KMS-11 (cell line): ENCODE measurements at regions not wholly inside any gene's neighbourhood (a gene's known extent, or its start where the extent isn't known, plus 50 kb on each side); places are given as distances from the start of the nearest gene placed in this dataset.
A peak's percentile ranks its signal among the peaks of the same experiment; 100 is the strongest.

Experiments
- H2AFZ ChIP-seq: fragments of 200-600 bp; sonication (generic); 2 replicates; pipeline ENCODE4 v1.6.1; 2016; ENCODE audit warnings: antibody characterized with exemption, mixed run types, low read depth
- H3K27ac ChIP-seq: fragments of 200-600 bp; sonication (generic); 2 replicates; pipeline ENCODE4 v1.6.1; 2016; ENCODE audit warnings: mild to moderate bottlenecking, mixed run types
- H3K27me3 ChIP-seq: fragments of 200-600 bp; sonication (generic); 2 replicates; pipeline ENCODE4 v1.6.1; 2017; ENCODE audit warnings: mild to moderate bottlenecking, low read depth, mixed run types, moderate library complexity; ENCODE audit not compliant: insufficient read depth
- H3K36me3 ChIP-seq: fragments of 200-600 bp; sonication (generic); 2 replicates; pipeline ENCODE4 v1.6.1; 2017; ENCODE audit warnings: mild to moderate bottlenecking, mixed run types; ENCODE audit not compliant: insufficient read depth
- H3K4me1 ChIP-seq: fragments of 200-600 bp; sonication (generic); 2 replicates; pipeline ENCODE4 v1.6.1; 2016; ENCODE audit warnings: mild to moderate bottlenecking, low read depth, mixed run types; ENCODE audit not compliant: poor library complexity, severe bottlenecking
- H3K4me2 ChIP-seq: fragments of 200-600 bp; sonication (generic); 2 replicates; pipeline ENCODE4 v1.7.0; 2016; ENCODE audit warnings: mild to moderate bottlenecking, mixed run types
- H3K4me3 ChIP-seq: fragments of 200-600 bp; sonication (generic); IDR thresholded peaks from 2 replicates; pipeline ENCODE4 v1.6.1; 2017; ENCODE audit warnings: low read depth, low read length, mixed read lengths; ENCODE audit not compliant: insufficient read depth
- H3K79me2 ChIP-seq: fragments of 200-600 bp; sonication (generic); 2 replicates; pipeline ENCODE4 v1.6.1; 2016; ENCODE audit warnings: low read depth, mixed run types; ENCODE audit not compliant: insufficient read depth
- H3K9ac ChIP-seq: fragments of 200-600 bp; sonication (generic); 2 replicates; pipeline ENCODE4 v1.6.1; 2016; ENCODE audit warnings: mild to moderate bottlenecking, mixed run types
- H4K20me1 ChIP-seq: fragments of 200-600 bp; sonication (generic); 2 replicates; pipeline ENCODE4 v1.6.1; 2016; ENCODE audit warnings: mild to moderate bottlenecking, mixed run types; ENCODE audit not compliant: insufficient read depth
- TF ChIP-seq, protein P1 (sequence below): fragments of 200-600 bp; sonication (generic); conservative IDR thresholded peaks from 2 replicates; pipeline ENCODE4 v1.6.1; 2017; ENCODE audit warnings: low read depth, mild to moderate bottlenecking, antibody characterized with exemption, low read length, moderate library complexity, mixed read lengths

DNA sequence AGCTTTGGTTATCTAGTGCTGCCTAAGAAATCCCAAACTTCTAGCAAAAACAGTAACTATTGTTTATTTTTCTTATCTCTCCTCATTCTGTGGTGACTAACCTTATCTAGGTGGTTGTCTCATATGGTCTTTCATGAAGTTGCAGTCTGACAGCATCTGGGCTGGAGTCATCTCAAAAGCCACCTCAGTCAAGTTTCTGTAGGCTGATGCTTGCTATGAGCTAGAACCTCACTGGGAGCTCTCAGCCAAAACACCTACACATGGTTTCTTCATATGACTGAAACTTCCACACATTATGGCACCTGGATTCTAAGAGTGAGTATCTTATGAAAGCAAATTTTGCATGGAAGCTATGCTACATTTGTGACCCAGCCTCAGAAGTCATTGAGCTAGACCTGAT is 596.4 kb upstream of the VRK2 start:
- H3K79me2 ChIP-seq: no peaks in the 10 kb centered on the region
- H2AFZ ChIP-seq: no peak overlapping the region
- H3K4me3 ChIP-seq: no peak overlapping the region
- no peaks in the 10 kb centered on the region for H3K36me3 ChIP-seq
- H3K4me1 ChIP-seq: no peaks in the 10 kb centered on the region
- H3K27me3 ChIP-seq: no peaks in the 10 kb centered on the region
- H3K27ac ChIP-seq: no peak overlapping the region
- no peak overlapping the region for H3K9ac ChIP-seq
- H4K20me1 ChIP-seq: no peaks in the 10 kb centered on the region
- no peak overlapping the region for H3K4me2 ChIP-seq
- TF ChIP-seq, protein P1, sequence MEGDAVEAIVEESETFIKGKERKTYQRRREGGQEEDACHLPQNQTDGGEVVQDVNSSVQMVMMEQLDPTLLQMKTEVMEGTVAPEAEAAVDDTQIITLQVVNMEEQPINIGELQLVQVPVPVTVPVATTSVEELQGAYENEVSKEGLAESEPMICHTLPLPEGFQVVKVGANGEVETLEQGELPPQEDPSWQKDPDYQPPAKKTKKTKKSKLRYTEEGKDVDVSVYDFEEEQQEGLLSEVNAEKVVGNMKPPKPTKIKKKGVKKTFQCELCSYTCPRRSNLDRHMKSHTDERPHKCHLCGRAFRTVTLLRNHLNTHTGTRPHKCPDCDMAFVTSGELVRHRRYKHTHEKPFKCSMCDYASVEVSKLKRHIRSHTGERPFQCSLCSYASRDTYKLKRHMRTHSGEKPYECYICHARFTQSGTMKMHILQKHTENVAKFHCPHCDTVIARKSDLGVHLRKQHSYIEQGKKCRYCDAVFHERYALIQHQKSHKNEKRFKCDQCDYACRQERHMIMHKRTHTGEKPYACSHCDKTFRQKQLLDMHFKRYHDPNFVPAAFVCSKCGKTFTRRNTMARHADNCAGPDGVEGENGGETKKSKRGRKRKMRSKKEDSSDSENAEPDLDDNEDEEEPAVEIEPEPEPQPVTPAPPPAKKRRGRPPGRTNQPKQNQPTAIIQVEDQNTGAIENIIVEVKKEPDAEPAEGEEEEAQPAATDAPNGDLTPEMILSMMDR: no peak

GRCh38 chr2:57452634-57453033 is 594.0 kb upstream of the VRK2 start:
- no peak overlapping the region for H3K27ac ChIP-seq
- H4K20me1 ChIP-seq: no peaks in the 10 kb centered on the region
- H3K9ac ChIP-seq: no peak overlapping the region
- H2AFZ ChIP-seq: no peak overlapping the region
- no peaks in the 10 kb centered on the region for H3K36me3 ChIP-seq
- H3K4me2 ChIP-seq: no peak overlapping the region
- no peaks in the 10 kb centered on the region for H3K27me3 ChIP-seq
- no peaks in the 10 kb centered on the region for H3K79me2 ChIP-seq
- no peak overlapping the region for H3K4me3 ChIP-seq
- TF ChIP-seq, protein P1: no peak
- H3K4me1 ChIP-seq: no peaks in the 10 kb centered on the region

DNA sequence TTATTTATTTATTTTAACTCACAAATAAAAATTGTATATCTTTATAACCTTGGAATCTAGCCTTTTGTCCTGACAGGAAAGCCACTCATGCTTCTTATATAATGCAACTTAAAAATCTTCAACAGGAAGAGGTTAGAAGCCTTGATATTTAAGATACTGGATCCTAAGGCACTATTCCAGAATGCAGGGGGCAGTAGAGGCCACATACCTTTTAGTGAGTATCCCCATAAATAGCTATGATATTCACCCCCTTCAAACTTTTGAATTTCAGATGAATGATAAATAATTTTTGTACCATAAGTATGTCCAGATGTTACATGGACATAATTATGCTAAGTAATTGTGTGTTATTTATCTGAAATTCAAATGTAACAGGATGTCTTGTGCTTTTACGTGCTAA is 592.7 kb upstream of the VRK2 start:
- Histone ChIP-seq H3K4me2 (no peak overlapping the region), H3K4me3 (no peak overlapping the region), H3K79me2 (no peaks in the 10 kb centered on the region), H3K9ac (no peak overlapping the region), H2AFZ (no peak overlapping the region), H3K36me3 (no peaks in the 10 kb centered on the region), H4K20me1 (no peaks in the 10 kb centered on the region), H3K4me1 (no peaks in the 10 kb centered on the region), H3K27ac (no peak overlapping the region), H3K27me3 (no peaks in the 10 kb centered on the region)
- TF ChIP-seq, protein P1: 0 out of 2 replicates have a peak, but pooled peaks have one; percentile 22

DNA sequence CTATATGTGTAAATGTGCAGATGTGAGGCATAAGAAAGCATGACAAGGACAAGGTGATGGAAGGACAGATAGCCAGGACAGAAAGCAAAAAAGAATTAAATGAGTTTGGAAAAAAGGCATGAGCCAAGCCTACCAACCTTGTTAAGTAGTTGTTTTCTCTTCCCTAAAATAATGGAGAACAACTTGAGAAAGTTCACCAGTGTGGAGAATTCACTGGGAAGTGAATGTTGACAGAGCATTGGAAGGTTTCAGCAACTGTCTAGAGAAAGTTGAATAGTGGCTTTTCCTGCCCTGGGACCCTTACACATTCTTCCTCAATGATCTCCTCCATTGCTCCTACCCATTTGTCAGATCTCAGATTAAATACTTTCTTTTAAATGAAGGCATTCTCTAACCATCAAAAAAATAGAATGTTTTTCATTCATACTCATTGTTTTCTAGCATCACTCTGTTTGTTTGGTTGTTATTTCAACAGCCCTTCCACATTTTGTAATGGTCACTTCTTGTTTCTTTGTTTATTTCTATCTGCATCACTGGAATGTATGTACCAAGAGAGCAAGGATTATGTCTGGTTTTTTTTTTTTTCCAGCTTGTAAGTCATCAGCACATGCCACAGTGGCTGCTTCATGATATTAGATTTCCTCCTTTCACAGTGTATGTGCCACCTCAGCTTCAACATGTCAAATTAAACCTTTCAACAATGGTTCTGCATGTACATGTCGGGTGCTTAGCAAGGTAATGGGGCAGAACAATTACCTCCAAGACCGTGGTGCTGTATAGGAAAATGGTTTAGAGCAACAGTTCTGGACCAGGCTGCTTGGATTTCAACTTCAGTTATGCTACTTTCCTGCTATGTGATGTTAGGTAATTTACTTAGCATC is 586.0 kb upstream of the VRK2 start:
- Histone ChIP-seq H4K20me1 (no peaks in the 10 kb centered on the region), H3K79me2 (no peaks in the 10 kb centered on the region), H3K4me3 (no peak overlapping the region), H3K9ac (no peak overlapping the region), H2AFZ (no peak overlapping the region), H3K27me3 (no peaks in the 10 kb centered on the region), H3K4me1 (no peaks in the 10 kb centered on the region), H3K36me3 (no peaks in the 10 kb centered on the region), H3K4me2 (no peak overlapping the region), H3K27ac (no peak overlapping the region)
- TF ChIP-seq, protein P1: no peak
